HepG2 (cell line): ENCODE measurements at regions not wholly inside any gene's neighbourhood (a gene's known extent, or its start where the extent isn't known, plus 50 kb on each side); places are given as distances from the start of the nearest gene placed in this dataset.

Experiments used
- ATAC-seq: fragments of 200-7000 bp; cut with Tn5 transposase; 3 replicates; pipeline ENCODE4 v1.9.1; 2020; ENCODE audit warnings: mild to moderate bottlenecking, moderate library complexity
- BruUV-seq: library from RNA; stranded (reverse); fragments of 400-500 nt; replicated peaks from 2 replicates; lab custom pipeline; 2021; lab: Mats Ljungman, UMichigan
- CTCF ChIA-PET: fragments of 300-600 bp; formaldehyde crosslinking; extraction: SDS; loops from one replicate; lab custom pipeline; 2021; ENCODE audit warnings: low total read pairs, inconsistent platforms, low intra/inter-chr PET ratio; lab: Yijun Ruan, JAX
- POLR2A ChIA-PET: fragments of 350-600 bp; sonication (Branson Sonifier 250); formaldehyde crosslinking; loops from one replicate; lab custom pipeline; 2020; ENCODE audit warnings: antibody characterized with exemption, inconsistent platforms; lab: Yijun Ruan, JAX
- DNase-seq: peaks from one replicate; pipeline ENCODE4 v3.0.0-alpha.2; 2015; ENCODE audit warnings: low spot score
- FAIRE-seq: peaks from 3 replicates; lab custom pipeline; 2011; peaks lifted over from hg19 to GRCh38; lab: Jason Lieb, UNC
- H2AFZ ChIP-seq: one replicate; pipeline ENCODE4 v1.6.1; 2011; ENCODE audit warnings: low read length, inconsistent platforms
- H3K27ac ChIP-seq: fragments of 300-600 bp; 3 replicates; pipeline ENCODE4 v1.8.0; 2011; ENCODE audit warnings: mixed run types, mild to moderate bottlenecking, mixed read lengths, low read length, inconsistent platforms; ENCODE audit not compliant: insufficient read depth; ENCODE audit errors: extremely low read length
- H3K27me3 ChIP-seq, 2 experiments: fragments of 200-600 bp in 1 of 2; 2 replicates in 1 of 2; 3 replicates in 1 of 2; pipeline versions ENCODE4 v1.6.0 to v1.8.0; 2011; ENCODE audit warnings: low read length in 2 of 2, mild to moderate bottlenecking in 2 of 2, moderate library complexity in 2 of 2, inconsistent platforms in 1 of 2; ENCODE audit not compliant: insufficient read depth in 2 of 2, control insufficient read depth in 1 of 2
- H3K36me3 ChIP-seq, 2 experiments: fragments of 200-600 bp in 1 of 2; replicated peaks in 1 of 2; 2 replicates in 1 of 2; 3 replicates in 1 of 2; pipeline versions ENCODE4 v1.5.1 to v1.8.0; 2011; ENCODE audit warnings: low read length in 2 of 2, inconsistent platforms in 1 of 2; ENCODE audit not compliant: insufficient read depth in 2 of 2, control insufficient read depth in 1 of 2
- H3K4me1 ChIP-seq: 2 replicates; pipeline ENCODE4 v1.5.1; 2012; ENCODE audit warnings: low read length, inconsistent platforms; ENCODE audit not compliant: insufficient read depth
- H3K4me2 ChIP-seq: 2 replicates; pipeline ENCODE4 v1.6.0; 2011; ENCODE audit warnings: low read depth, low read length, inconsistent platforms
- H3K4me3 ChIP-seq, 3 experiments: fragments of 200-600 bp in 1 of 3; sonication (generic), shearing (Covaris generic) in 1 of 3; replicated peaks in 1 of 3; 2 replicates each; pipeline ENCODE4 v1.5.1; 2011 to 2016; ENCODE audit warnings: low read length in 3 of 3, inconsistent platforms in 2 of 3, low read depth in 2 of 3, mild to moderate bottlenecking in 2 of 3, control low read depth in 1 of 3, mixed read lengths in 1 of 3; ENCODE audit not compliant: insufficient read depth in 1 of 3
- H3K79me2 ChIP-seq: one replicate; pipeline ENCODE4 v1.6.1; 2011; ENCODE audit warnings: low read length, inconsistent platforms; ENCODE audit not compliant: insufficient read depth
- H3K9ac ChIP-seq: 2 replicates; pipeline ENCODE4 v1.6.0; 2011; ENCODE audit warnings: mild to moderate bottlenecking, low read depth, low read length, inconsistent platforms; ENCODE audit not compliant: insufficient read depth
- H3K9me3 ChIP-seq: 2 replicates; pipeline ENCODE4 v1.5.1; 2012; ENCODE audit warnings: mild to moderate bottlenecking, low read length
- H4K20me1 ChIP-seq: 2 replicates; pipeline ENCODE4 v1.6.0; 2011; ENCODE audit warnings: inconsistent platforms, mild to moderate bottlenecking, low read length, moderate library complexity; ENCODE audit not compliant: insufficient read depth
- HDAC2 ChIP-seq: sonication (generic); formaldehyde crosslinking; IDR thresholded peaks from 2 replicates; pipeline ENCODE4 v1.4.0; 2020; ENCODE audit warnings: missing genetic modification reagents
- KMT2A ChIP-seq: sonication (generic); formaldehyde crosslinking; IDR thresholded peaks from 2 replicates; pipeline ENCODE4 v1.4.0; 2020; ENCODE audit warnings: missing genetic modification reagents
- MBNL3 ChIP-seq: fragments of 250-450 bp; sonication (Bioruptor Pico); conservative IDR thresholded peaks from 2 replicates; pipeline ENCODE4 v1.8.0; 2022; ENCODE audit warnings: mild to moderate bottlenecking, inconsistent platforms
- POLR2G ChIP-seq: fragments of 200-400 bp; formaldehyde crosslinking; IDR thresholded peaks from 2 replicates; pipeline ENCODE4 v1.6.1; 2018; ENCODE audit warnings: mild to moderate bottlenecking, low read depth, low read length, moderate library complexity
- PRPF4 ChIP-seq: fragments of 200-400 bp; formaldehyde crosslinking; IDR thresholded peaks from 2 replicates; pipeline ENCODE4 v1.6.1; 2016; ENCODE audit warnings: low read length, low read depth; ENCODE audit not compliant: poor library complexity, severe bottlenecking
- SETDB1 ChIP-seq: sonication (generic); formaldehyde crosslinking; IDR thresholded peaks from 2 replicates; pipeline ENCODE4 v1.5.1; 2020; ENCODE audit warnings: missing genetic modification reagents, mild to moderate bottlenecking, borderline replicate concordance
- SMAD1 ChIP-seq: sonication (generic); formaldehyde crosslinking; IDR thresholded peaks from 2 replicates; pipeline ENCODE4 v1.4.0; 2020; ENCODE audit warnings: missing genetic modification reagents, low read depth, mild to moderate bottlenecking, borderline replicate concordance
- ZNF562 ChIP-seq: sonication (generic); formaldehyde crosslinking; IDR thresholded peaks from 2 replicates; pipeline ENCODE4 v1.8.0; 2022; ENCODE audit warnings: missing genetic modification reagents, borderline replicate concordance
- ZNF781 ChIP-seq: sonication (generic); formaldehyde crosslinking; IDR thresholded peaks from 2 replicates; pipeline ENCODE4 v1.5.1; 2020; ENCODE audit warnings: borderline replicate concordance, mild to moderate bottlenecking, missing genetic modification reagents; ENCODE audit errors: not compliant biosample characterization
- WGBS: methylation state at CpG from one replicate; pipeline ENCODE4 v1.1.6; 2017; ENCODE audit warnings: low lambda C conversion rate; 5-methylcytosine and 5-hydroxymethylcytosine counted together
- in situ Hi-C: cut with HindIII; loops from 2 replicates; pipeline ENCODE4 v1.10.0; 2017; ENCODE audit warnings: low pct_unique_long_range_greater_than_20kb; ENCODE audit not compliant: extremely low pct_ligation_motif_present
- intact Hi-C: fragments of 100-400 bp; cut with micrococcal nuclease; formaldehyde crosslinking; loops from one replicate; pipeline ENCODE4 v1.10.0; 2022; ENCODE audit not compliant: unreplicated experiment
- TF ChIP-seq, protein P1 (sequence below): sonication (generic); formaldehyde crosslinking; conservative IDR thresholded peaks from 2 replicates; pipeline ENCODE4 v1.4.0; 2020; ENCODE audit warnings: mild to moderate bottlenecking, missing genetic modification reagents, moderate library complexity

DNA sequence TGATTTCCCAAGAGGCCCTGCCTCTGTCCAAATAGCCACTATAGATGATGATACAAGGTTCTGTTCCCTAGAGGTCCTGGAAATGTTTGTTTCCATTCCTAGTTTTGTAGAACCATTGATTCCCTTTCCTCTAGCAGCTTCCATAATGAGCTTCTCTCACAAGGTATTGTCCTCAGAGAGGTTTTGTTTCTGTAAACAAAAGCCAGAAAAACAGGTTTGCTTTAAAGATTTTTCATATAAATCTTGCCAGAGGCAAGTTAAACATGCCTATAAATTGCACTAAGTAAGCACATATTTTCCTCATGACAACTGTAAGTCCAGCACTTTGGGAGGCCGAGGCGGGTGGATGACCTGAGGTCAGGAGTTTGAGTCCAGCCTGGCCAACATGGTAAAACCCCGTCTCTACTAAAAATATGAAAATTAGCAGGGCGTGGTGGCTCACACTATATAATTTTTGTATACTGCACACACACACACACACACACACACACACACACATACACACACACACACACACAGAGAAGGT lies 1787.7 kb downstream of the EFNA5 start:
- intact Hi-C loops = no loop called here
- no TSS peak for BruUV-seq
- no peak for FAIRE-seq
- 0% methylated on average over 4 of the region's 4 CpGs for WGBS
- Histone ChIP-seq H4K20me1 (no peaks in the 10 kb centered on the region), H3K27me3 (no peaks in the 10 kb centered on the region), H3K79me2 (no peaks in the 10 kb centered on the region), H3K4me2 (no peak overlapping the region), H3K4me1 (no peaks in the 10 kb centered on the region), H3K27ac (no peak overlapping the region), H3K4me3 (no peak overlapping the region), H3K36me3 (no peaks in the 10 kb centered on the region), H3K9me3 (no peaks in the 10 kb centered on the region), H2AFZ (no peak overlapping the region), H3K9ac (no peak overlapping the region)
- ChIA-PET POLR2A (no interaction called here), CTCF (no interaction called here)
- no peak for DNase-seq
- ATAC-seq = no peak
- in situ Hi-C loops = no loop called here
- TF ChIP-seq PRPF4 (no peak), ZNF562 (CRISPR knock-in tag) (no peak), MBNL3 (CRISPR knock-in tag) (no peak), ZNF781 (no peak), SMAD1 (CRISPR knock-in tag) (no peak), HDAC2 (CRISPR knock-in tag) (no peak), SETDB1 (CRISPR knock-in tag) (no peak), KMT2A (CRISPR knock-in tag) (no peak), POLR2G (no peak)
- TF ChIP-seq, protein P1, sequence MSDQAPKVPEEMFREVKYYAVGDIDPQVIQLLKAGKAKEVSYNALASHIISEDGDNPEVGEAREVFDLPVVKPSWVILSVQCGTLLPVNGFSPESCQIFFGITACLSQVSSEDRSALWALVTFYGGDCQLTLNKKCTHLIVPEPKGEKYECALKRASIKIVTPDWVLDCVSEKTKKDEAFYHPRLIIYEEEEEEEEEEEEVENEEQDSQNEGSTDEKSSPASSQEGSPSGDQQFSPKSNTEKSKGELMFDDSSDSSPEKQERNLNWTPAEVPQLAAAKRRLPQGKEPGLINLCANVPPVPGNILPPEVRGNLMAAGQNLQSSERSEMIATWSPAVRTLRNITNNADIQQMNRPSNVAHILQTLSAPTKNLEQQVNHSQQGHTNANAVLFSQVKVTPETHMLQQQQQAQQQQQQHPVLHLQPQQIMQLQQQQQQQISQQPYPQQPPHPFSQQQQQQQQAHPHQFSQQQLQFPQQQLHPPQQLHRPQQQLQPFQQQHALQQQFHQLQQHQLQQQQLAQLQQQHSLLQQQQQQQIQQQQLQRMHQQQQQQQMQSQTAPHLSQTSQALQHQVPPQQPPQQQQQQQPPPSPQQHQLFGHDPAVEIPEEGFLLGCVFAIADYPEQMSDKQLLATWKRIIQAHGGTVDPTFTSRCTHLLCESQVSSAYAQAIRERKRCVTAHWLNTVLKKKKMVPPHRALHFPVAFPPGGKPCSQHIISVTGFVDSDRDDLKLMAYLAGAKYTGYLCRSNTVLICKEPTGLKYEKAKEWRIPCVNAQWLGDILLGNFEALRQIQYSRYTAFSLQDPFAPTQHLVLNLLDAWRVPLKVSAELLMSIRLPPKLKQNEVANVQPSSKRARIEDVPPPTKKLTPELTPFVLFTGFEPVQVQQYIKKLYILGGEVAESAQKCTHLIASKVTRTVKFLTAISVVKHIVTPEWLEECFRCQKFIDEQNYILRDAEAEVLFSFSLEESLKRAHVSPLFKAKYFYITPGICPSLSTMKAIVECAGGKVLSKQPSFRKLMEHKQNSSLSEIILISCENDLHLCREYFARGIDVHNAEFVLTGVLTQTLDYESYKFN (CRISPR knock-in tag) = no peak
